Breast epithelium (tissue), 4 donors: ENCODE measurements at regions not wholly inside any gene's neighbourhood (a gene's known extent, or its start where the extent isn't known, plus 50 kb on each side); places are given as distances from the start of the nearest gene placed in this dataset.
A peak's percentile ranks its signal among the peaks of the same experiment; 100 is the strongest.

Source experiments
- DNase-seq, 2 donors: peaks; one replicate each; pipeline ENCODE4 v3.0.0-alpha.2; 2019; ENCODE audit warnings: low spot score in 2 of 2
- H3K27ac ChIP-seq, 2 donors: fragments of 200-600 bp; sonication (generic) in 1 of 2; one replicate each; pipeline ENCODE4 v1.5.1; 2016 to 2019; ENCODE audit warnings: mild to moderate bottlenecking in 1 of 2
- H3K27me3 ChIP-seq, 2 donors: fragments of 200-600 bp; sonication (generic) in 1 of 2; one replicate each; pipeline versions ENCODE4 v1.5.1 to v1.6.0; 2017 to 2019; ENCODE audit warnings: control low read depth in 1 of 2, mild to moderate bottlenecking in 1 of 2
- H3K36me3 ChIP-seq: fragments of 200-600 bp; one replicate; pipeline ENCODE4 v1.5.1; 2019
- H3K4me1 ChIP-seq, 2 donors: fragments of 200-600 bp; sonication (generic); one replicate each; pipeline ENCODE4 v1.5.1; 2016 to 2019; ENCODE audit warnings: control low read depth in 1 of 2
- H3K4me3 ChIP-seq, 3 donors: fragments of 200-600 bp; sonication (generic); 1 replicate in 2 of 3; 2 replicates in 1 of 3; pipeline ENCODE4 v1.5.1; 2016 to 2019; ENCODE audit warnings: mild to moderate bottlenecking in 3 of 3, moderate library complexity in 2 of 3
- H3K9me3 ChIP-seq, 2 donors: fragments of 200-600 bp; sonication (generic) in 1 of 2; one replicate each; pipeline ENCODE4 v1.5.1; 2016 to 2019; ENCODE audit warnings: control low read depth in 1 of 2
- CTCF ChIP-seq, 3 donors: fragments of 450-650 bp; IDR thresholded peaks; one replicate each; pipeline ENCODE4 v1.5.1; 2016 to 2017; ENCODE audit warnings: antibody characterized with exemption in 3 of 3, mild to moderate bottlenecking in 3 of 3, moderate library complexity in 3 of 3
- POLR2A ChIP-seq: fragments of 450-650 bp; IDR thresholded peaks from one replicate; pipeline ENCODE4 v1.6.1; 2016; ENCODE audit warnings: antibody characterized with exemption, mild to moderate bottlenecking, moderate library complexity
- POLR2AphosphoS5 ChIP-seq, 3 donors: sonication (generic); formaldehyde crosslinking; IDR thresholded peaks; one replicate each; pipeline ENCODE4 v1.6.1; 2017; ENCODE audit warnings: antibody characterized with exemption in 3 of 3
- intact Hi-C: fragments of 100-400 bp; cut with DNase I; formaldehyde crosslinking; loops from one replicate; pipeline ENCODE4 v1.15.1; 2023; ENCODE audit warnings: low total_unique reads

- Histone ChIP-seq H3K27me3 (no peaks in the 10 kb centered on the region), H3K36me3 (no peaks in the 10 kb centered on the region), H3K4me3 (no peak overlapping the region), H3K27ac (no peak overlapping the region), H3K4me1 (no peaks in the 10 kb centered on the region), H3K9me3 (no peaks in the 10 kb centered on the region)
- intact Hi-C loops, result no loop called here
- peak in 1 of 2 donors; percentile 30 for DNase-seq
- TF ChIP-seq CTCF (IDR thresholded peaks at IDR 0.05), result no peak
- no peak for TF ChIP-seq POLR2A
- TF ChIP-seq POLR2AphosphoS5 (IDR thresholded peaks at IDR 0.05), result no peak
Measured at GRCh38 chr10:78255796-78256638, 222.4 kb downstream of the RPS24 start.

DNA sequence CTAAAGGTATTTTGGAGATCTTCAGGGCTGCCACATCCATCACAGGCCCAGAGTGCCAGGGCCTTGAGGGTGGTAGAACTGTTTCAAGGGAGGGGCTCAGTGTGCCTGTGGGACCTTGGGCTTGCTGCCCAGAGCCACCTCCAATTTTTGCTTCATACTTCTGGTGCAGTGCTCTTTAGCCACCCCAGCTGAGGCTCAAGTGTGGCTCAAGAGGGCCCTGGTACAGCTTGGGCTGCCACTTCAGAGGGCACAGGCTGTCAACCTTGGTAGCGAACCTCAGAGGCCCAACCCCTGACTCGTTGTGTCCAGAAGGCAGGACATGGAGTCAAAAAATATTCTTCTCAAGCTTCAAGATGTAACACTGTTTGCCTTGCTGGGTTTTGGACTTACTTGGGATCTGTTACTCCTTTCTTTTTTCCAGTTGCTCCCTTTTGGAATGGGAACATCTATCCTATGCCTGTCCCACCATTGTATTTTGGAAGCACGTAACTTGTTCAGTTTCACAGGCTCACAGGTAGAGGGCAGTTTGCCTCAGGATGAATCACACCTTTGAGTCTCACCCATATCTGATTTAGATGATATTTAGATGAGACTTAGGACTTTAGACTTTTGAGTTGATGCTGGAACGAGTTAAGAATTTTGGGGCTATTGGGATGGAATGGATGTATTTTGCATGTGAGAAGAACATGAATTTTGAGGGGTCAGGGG, 224.8 kb downstream of the RPS24 start:
- Histone ChIP-seq H3K4me1 (no peaks in the 10 kb centered on the region), H3K27ac (no peak overlapping the region)

DNA sequence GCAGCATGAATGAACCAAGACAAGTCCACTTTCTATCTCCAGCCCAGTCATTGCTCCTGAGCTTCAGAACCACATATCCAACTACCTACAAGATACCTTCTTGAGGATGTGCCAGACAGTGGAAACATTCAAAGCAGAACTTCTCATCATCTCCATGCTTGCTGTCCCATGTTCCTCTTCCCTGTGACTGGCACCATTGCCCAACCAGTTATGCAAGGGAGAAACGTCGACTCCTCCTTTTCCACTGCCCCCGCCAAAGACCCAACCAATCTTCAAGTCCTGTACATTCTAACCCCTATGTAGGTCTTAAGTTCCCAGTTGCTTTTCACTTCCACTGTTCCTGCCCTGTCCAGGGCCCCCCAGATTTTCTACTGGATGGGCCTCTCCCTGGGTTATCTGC, 225.7 kb downstream of the RPS24 start:
- Histone ChIP-seq H3K36me3 (no peaks in the 10 kb centered on the region), H3K4me3 (no peak overlapping the region), H3K27me3 (no peaks in the 10 kb centered on the region), H3K9me3 (no peaks in the 10 kb centered on the region), H3K27ac (no peak overlapping the region), H3K4me1 (no peaks in the 10 kb centered on the region)
- DNase-seq, result no peak
- intact Hi-C loops, result no loop called here
- TF ChIP-seq POLR2AphosphoS5 (IDR thresholded peaks at IDR 0.05) (no peak), CTCF (IDR thresholded peaks at IDR 0.05) (no peak), POLR2A (no peak)

More for the DNA sequence above, 224.8 kb downstream of the RPS24 start:
- intact Hi-C loops, result no loop called here
- TF ChIP-seq POLR2AphosphoS5 (IDR thresholded peaks at IDR 0.05), result no peak
- no peak for TF ChIP-seq POLR2A
- TF ChIP-seq CTCF (IDR thresholded peaks at IDR 0.05), result no peak
- no peaks in the 10 kb centered on the region for H3K36me3 ChIP-seq
- no peaks in the 10 kb centered on the region for H3K9me3 ChIP-seq
- H3K27me3 ChIP-seq, result no peaks in the 10 kb centered on the region
- H3K4me3 ChIP-seq, result no peak overlapping the region
- DNase-seq, result no peak

- Histone ChIP-seq H3K4me1 (no peaks in the 10 kb centered on the region), H3K27ac (no peak overlapping the region), H3K9me3 (no peaks in the 10 kb centered on the region), H3K4me3 (no peak overlapping the region), H3K36me3 (no peaks in the 10 kb centered on the region), H3K27me3 (no peaks in the 10 kb centered on the region)
- DNase-seq, result no peak
- intact Hi-C loops, result no loop called here
- no peak for TF ChIP-seq POLR2AphosphoS5 (IDR thresholded peaks at IDR 0.05)
- TF ChIP-seq CTCF (IDR thresholded peaks at IDR 0.05), result no peak
- TF ChIP-seq POLR2A, result no peak
Measured at GRCh38 chr10:78260141-78260540, 226.5 kb downstream of the RPS24 start.

DNA sequence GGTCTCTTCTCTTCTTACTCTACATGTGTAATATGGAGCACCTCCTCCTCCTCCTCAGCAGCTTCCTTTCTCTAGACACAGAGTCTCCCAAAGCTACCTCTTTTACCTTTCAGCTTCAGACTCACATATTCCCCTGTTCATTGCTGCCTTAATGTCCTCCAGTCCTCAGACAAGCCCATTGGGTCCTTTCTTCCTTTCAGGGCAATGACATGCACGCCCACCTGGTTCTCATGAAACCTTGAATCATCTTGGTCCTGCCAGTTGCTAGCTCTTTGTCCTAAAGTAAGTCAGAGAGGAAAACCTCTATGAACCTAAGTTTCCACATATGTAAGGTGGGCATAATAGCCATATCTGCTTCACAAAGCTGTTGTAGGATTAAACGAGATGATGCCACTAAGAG, 227.0 kb downstream of the RPS24 start:
- Histone ChIP-seq H3K4me1 (no peaks in the 10 kb centered on the region), H3K27ac (no peak overlapping the region), H3K36me3 (no peaks in the 10 kb centered on the region), H3K27me3 (no peaks in the 10 kb centered on the region), H3K9me3 (no peaks in the 10 kb centered on the region), H3K4me3 (no peak overlapping the region)
- DNase-seq, result no peak
- TF ChIP-seq POLR2A (no peak), POLR2AphosphoS5 (IDR thresholded peaks at IDR 0.05) (no peak), CTCF (IDR thresholded peaks at IDR 0.05) (no peak)
- intact Hi-C loops, result no loop called here
